ENCODE measurements at regions not wholly inside any gene's neighbourhood (a gene's known extent, or its start where the extent isn't known, plus 50 kb on each side); places are given as distances from the start of the nearest gene placed in this dataset.
"Not testable (repeated sequence)": the region's sequence is repeated elsewhere in the genome, so short reads cannot be mapped to it uniquely, and the experiment has no call there.

- Histone ChIP-seq H3K36me3 (no peaks in the 10 kb centered on the region), H3K4me3 (no peak overlapping the region), H3K4me1 (no peaks in the 10 kb centered on the region), H3K27ac (no peak overlapping the region), H3K27me3 (no peaks in the 10 kb centered on the region), H3K9me3 (no peaks in the 10 kb centered on the region)
- DNase-seq = no peak
- intact Hi-C loops (cut with DNase I) = no loop called here
- WGBS, 2 donors = 91 to 97% methylated on average over 4 of the region's 4 CpGs
- TF ChIP-seq EP300 (IDR thresholded peaks at IDR 0.05) (no peak), POLR2A (IDR thresholded peaks at IDR 0.05) (no peak), POLR2AphosphoS5 (IDR thresholded peaks at IDR 0.05) (no peak)
- TF ChIP-seq, protein P1, sequence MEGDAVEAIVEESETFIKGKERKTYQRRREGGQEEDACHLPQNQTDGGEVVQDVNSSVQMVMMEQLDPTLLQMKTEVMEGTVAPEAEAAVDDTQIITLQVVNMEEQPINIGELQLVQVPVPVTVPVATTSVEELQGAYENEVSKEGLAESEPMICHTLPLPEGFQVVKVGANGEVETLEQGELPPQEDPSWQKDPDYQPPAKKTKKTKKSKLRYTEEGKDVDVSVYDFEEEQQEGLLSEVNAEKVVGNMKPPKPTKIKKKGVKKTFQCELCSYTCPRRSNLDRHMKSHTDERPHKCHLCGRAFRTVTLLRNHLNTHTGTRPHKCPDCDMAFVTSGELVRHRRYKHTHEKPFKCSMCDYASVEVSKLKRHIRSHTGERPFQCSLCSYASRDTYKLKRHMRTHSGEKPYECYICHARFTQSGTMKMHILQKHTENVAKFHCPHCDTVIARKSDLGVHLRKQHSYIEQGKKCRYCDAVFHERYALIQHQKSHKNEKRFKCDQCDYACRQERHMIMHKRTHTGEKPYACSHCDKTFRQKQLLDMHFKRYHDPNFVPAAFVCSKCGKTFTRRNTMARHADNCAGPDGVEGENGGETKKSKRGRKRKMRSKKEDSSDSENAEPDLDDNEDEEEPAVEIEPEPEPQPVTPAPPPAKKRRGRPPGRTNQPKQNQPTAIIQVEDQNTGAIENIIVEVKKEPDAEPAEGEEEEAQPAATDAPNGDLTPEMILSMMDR (IDR thresholded peaks at IDR 0.05) = no peak
These were observed 54.2 kb upstream of the NFIA start for GRCh38 chr1:61028136-61028535.

DNA sequence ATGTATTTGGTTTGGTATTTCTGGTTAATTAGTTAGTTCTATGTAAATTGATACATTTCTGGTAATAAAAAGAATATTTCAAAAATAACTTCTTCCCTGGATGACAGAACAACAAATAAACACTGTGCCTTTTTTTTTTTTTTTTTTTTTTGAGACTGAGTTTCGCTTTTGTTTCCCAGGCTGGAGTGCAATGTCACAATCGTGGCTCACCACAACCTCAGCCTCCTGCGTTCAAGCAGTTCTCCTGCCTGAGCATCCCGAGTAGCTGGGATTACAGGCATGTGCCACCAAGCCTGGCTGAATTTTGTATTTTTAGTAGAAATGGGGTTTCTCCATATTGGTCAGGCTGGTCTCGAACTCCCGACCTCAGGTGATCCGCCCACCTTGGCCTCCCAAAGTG is 64.3 kb upstream of the NFIA start:
- H3K27me3 ChIP-seq; H3K4me1 ChIP-seq; H3K4me3 ChIP-seq; H3K36me3 ChIP-seq; H3K27ac ChIP-seq; intact Hi-C loops (cut with DNase I); H3K9me3 ChIP-seq; DNase-seq: not testable (repeated sequence)
- WGBS, 2 donors = 70 to 81% methylated on average over 7 of the region's 7 CpGs

GRCh38 chr1:61017651-61018050 is 64.7 kb upstream of the NFIA start:
- intact Hi-C loops (cut with DNase I) = no loop called here
- H3K36me3 ChIP-seq = no peaks in the 10 kb centered on the region
- H3K4me1 ChIP-seq = peaks cover 0 to 8% (median 0%) of the 10 kb centered on the region in 4 donors
- WGBS, 2 donors = 82 to 94% methylated on average over 1 of the region's 1 CpG
- H3K27ac ChIP-seq = no peak overlapping the region
- DNase-seq = no peak
- no peaks in the 10 kb centered on the region for H3K9me3 ChIP-seq
- no peaks in the 10 kb centered on the region for H3K27me3 ChIP-seq
- H3K4me3 ChIP-seq = no peak overlapping the region
- TF ChIP-seq, protein P1 (IDR thresholded peaks at IDR 0.05) = no peak
- TF ChIP-seq EP300 (IDR thresholded peaks at IDR 0.05) = no peak
- no peak for TF ChIP-seq POLR2A (IDR thresholded peaks at IDR 0.05)
- TF ChIP-seq POLR2AphosphoS5 (IDR thresholded peaks at IDR 0.05) = no peak

GRCh38 chr1:61013946-61014667 is 68.3 kb upstream of the NFIA start:
- Histone ChIP-seq H3K36me3 (no peaks in the 10 kb centered on the region), H3K27me3 (no peaks in the 10 kb centered on the region), H3K4me1 (peaks cover 0 to 8% (median 0%) of the 10 kb centered on the region in 4 donors), H3K9me3 (no peaks in the 10 kb centered on the region), H3K4me3 (no peak overlapping the region), H3K27ac (no peak overlapping the region)
- DNase-seq = no peak
- TF ChIP-seq POLR2AphosphoS5 (IDR thresholded peaks at IDR 0.05) = no peak
- no peak for TF ChIP-seq POLR2A (IDR thresholded peaks at IDR 0.05)
- TF ChIP-seq, protein P1 (IDR thresholded peaks at IDR 0.05) = no peak
- TF ChIP-seq EP300 (IDR thresholded peaks at IDR 0.05) = no peak
- WGBS, 2 donors = 66 to 69% methylated on average over 4 of the region's 4 CpGs
- intact Hi-C loops (cut with DNase I) = no loop called here

GRCh38 chr1:61013189-61013945 is 69.0 kb upstream of the NFIA start:
- intact Hi-C loops (cut with DNase I) = no loop called here
- Histone ChIP-seq H3K36me3 (no peaks in the 10 kb centered on the region), H3K9me3 (no peaks in the 10 kb centered on the region), H3K27ac (no peak overlapping the region), H3K27me3 (no peaks in the 10 kb centered on the region), H3K4me1 (peaks cover 0 to 8% (median 0%) of the 10 kb centered on the region in 4 donors), H3K4me3 (no peak overlapping the region)
- DNase-seq = no peak
- TF ChIP-seq POLR2A (IDR thresholded peaks at IDR 0.05) (no peak), EP300 (IDR thresholded peaks at IDR 0.05) (no peak), POLR2AphosphoS5 (IDR thresholded peaks at IDR 0.05) (no peak)
- TF ChIP-seq, protein P1 (IDR thresholded peaks at IDR 0.05) = no peak
- 85 to 92% methylated on average over 4 of the region's 4 CpGs for WGBS, 2 donors
